H9 (cell line): ENCODE measurements at regions not wholly inside any gene's neighbourhood (a gene's known extent, or its start where the extent isn't known, plus 50 kb on each side); places are given as distances from the start of the nearest gene placed in this dataset.

Experiments used
- DNase-seq: peaks from one replicate; pipeline ENCODE4 v3.0.0-alpha.2; 2017
- H2AFZ ChIP-seq: one replicate; pipeline ENCODE4 v1.6.1; 2013; ENCODE audit warnings: mild to moderate bottlenecking, low read length, control low read depth, moderate library complexity
- H2AK5ac ChIP-seq: 2 replicates; pipeline ENCODE4 v1.6.1; 2013; ENCODE audit warnings: low read length, control low read depth, mixed read lengths; ENCODE audit not compliant: insufficient read length
- H2BK120ac ChIP-seq: one replicate; pipeline ENCODE4 v1.6.1; 2013; ENCODE audit warnings: low read depth, mild to moderate bottlenecking, low read length, control low read depth, inconsistent platforms; ENCODE audit not compliant: poor library complexity, severe bottlenecking
- H2BK12ac ChIP-seq: 2 replicates; pipeline ENCODE4 v1.6.1; 2013; ENCODE audit warnings: low read length, control low read depth, mixed read lengths, low read depth; ENCODE audit not compliant: insufficient read length
- H2BK15ac ChIP-seq: 2 replicates; pipeline ENCODE4 v1.6.1; 2013; ENCODE audit warnings: low read depth, low read length, control low read depth
- H2BK20ac ChIP-seq: one replicate; pipeline ENCODE4 v1.6.1; 2013; ENCODE audit warnings: low read depth, mild to moderate bottlenecking, low read length, control low read depth, inconsistent platforms; ENCODE audit not compliant: poor library complexity, severe bottlenecking
- H2BK5ac ChIP-seq: 2 replicates; pipeline ENCODE4 v1.6.1; 2013; ENCODE audit warnings: low read length, control low read depth, mixed read lengths; ENCODE audit not compliant: insufficient read length
- H3K14ac ChIP-seq: 2 replicates; pipeline ENCODE4 v1.6.1; 2013; ENCODE audit warnings: low read length, control low read depth; ENCODE audit not compliant: insufficient read depth
- H3K18ac ChIP-seq: 2 replicates; pipeline ENCODE4 v1.6.1; 2013; ENCODE audit warnings: low read depth, mild to moderate bottlenecking, mixed read lengths, low read length, control low read depth; ENCODE audit not compliant: insufficient read length
- H3K23ac ChIP-seq: 2 replicates; pipeline ENCODE4 v1.6.1; 2013; ENCODE audit warnings: low read length, control low read depth, mixed read lengths, low read depth; ENCODE audit not compliant: insufficient read length
- H3K23me2 ChIP-seq: 2 replicates; pipeline ENCODE4 v1.6.1; 2013; ENCODE audit warnings: low read depth, mild to moderate bottlenecking, mixed read lengths, low read length, control low read depth; ENCODE audit not compliant: insufficient read length, poor library complexity, severe bottlenecking
- H3K27ac ChIP-seq: 2 replicates; pipeline ENCODE4 v1.5.1; 2013; ENCODE audit warnings: low read length, control low read depth, mixed read lengths, low read depth; ENCODE audit not compliant: insufficient read length
- H3K27me3 ChIP-seq: 2 replicates; pipeline ENCODE4 v1.6.1; 2013; ENCODE audit warnings: low read length, control low read depth, inconsistent platforms; ENCODE audit not compliant: insufficient read depth
- H3K4ac ChIP-seq: 2 replicates; pipeline ENCODE4 v1.6.1; 2013; ENCODE audit warnings: low read depth, mild to moderate bottlenecking, control low read depth, inconsistent platforms, low read length, moderate library complexity
- H3K4me1 ChIP-seq: 2 replicates; pipeline ENCODE4 v1.6.1; 2013; ENCODE audit warnings: low read length, control low read depth, inconsistent platforms; ENCODE audit not compliant: insufficient read depth
- H3K4me2 ChIP-seq: 2 replicates; pipeline ENCODE4 v1.6.1; 2013; ENCODE audit warnings: low read length, control low read depth, mixed read lengths; ENCODE audit not compliant: insufficient read length, insufficient read depth
- H3K56ac ChIP-seq: 2 replicates; pipeline ENCODE4 v1.6.1; 2013; ENCODE audit warnings: low read depth, mild to moderate bottlenecking, mixed read lengths, low read length, control low read depth; ENCODE audit not compliant: insufficient read length
- H3K79me1 ChIP-seq: 2 replicates; pipeline ENCODE4 v1.6.1; 2013; ENCODE audit warnings: low read depth, mild to moderate bottlenecking, moderate library complexity, low read length, control low read depth, inconsistent platforms; ENCODE audit not compliant: insufficient read depth, poor library complexity, severe bottlenecking
- H3K79me2 ChIP-seq: 2 replicates; pipeline ENCODE4 v1.6.1; 2013; ENCODE audit warnings: low read length, control low read depth, inconsistent platforms; ENCODE audit not compliant: insufficient read depth
- H3K9ac ChIP-seq: 2 replicates; pipeline ENCODE4 v1.6.1; 2013; ENCODE audit warnings: low read length, control low read depth, mixed read lengths; ENCODE audit not compliant: insufficient read length; ENCODE audit errors: extremely low read depth
- H3K9me3 ChIP-seq: one replicate; pipeline ENCODE4 v1.6.1; 2013; ENCODE audit warnings: low read depth, low read length, inconsistent platforms; ENCODE audit not compliant: control insufficient read depth
- H3T11ph ChIP-seq: one replicate; pipeline ENCODE4 v1.6.1; 2013; ENCODE audit warnings: mild to moderate bottlenecking, low read length, control low read depth, inconsistent platforms
- H4K20me1 ChIP-seq: one replicate; pipeline ENCODE4 v1.6.1; 2013; ENCODE audit not compliant: control insufficient read depth, insufficient read length, insufficient read depth
- H4K5ac ChIP-seq: 2 replicates; pipeline ENCODE4 v1.6.1; 2013; ENCODE audit warnings: low read depth, mild to moderate bottlenecking, mixed read lengths, low read length, control low read depth; ENCODE audit not compliant: insufficient read length
- H4K8ac ChIP-seq: replicated peaks from 2 replicates; pipeline ENCODE4 v1.6.1; 2013; ENCODE audit warnings: low read length, control low read depth, mixed read lengths, low read depth; ENCODE audit not compliant: insufficient read length
- H4K91ac ChIP-seq: 2 replicates; pipeline ENCODE4 v1.6.1; 2013; ENCODE audit warnings: low read depth, mild to moderate bottlenecking, moderate library complexity, mixed read lengths, low read length, control low read depth; ENCODE audit not compliant: insufficient read length
- H3K27ac Mint-ChIP-seq, 3 experiments: 2 replicates in 2 of 3; 3 replicates in 1 of 3; pipeline ENCODE4 v1.8.0; 2020 to 2021; ENCODE audit warnings: mixed read lengths in 3 of 3, mild to moderate bottlenecking in 1 of 3, moderate library complexity in 1 of 3
- H3K27me3 Mint-ChIP-seq: 2 replicates; pipeline ENCODE4 v1.8.0; 2021; ENCODE audit warnings: low read depth, mild to moderate bottlenecking, moderate library complexity, mixed read lengths
- H3K36me3 Mint-ChIP-seq, 3 experiments: 2 replicates in 2 of 3; 3 replicates in 1 of 3; pipeline ENCODE4 v1.8.0; 2020 to 2021; ENCODE audit warnings: low read depth in 3 of 3, mixed read lengths in 3 of 3; ENCODE audit not compliant: insufficient read depth in 1 of 3
- H3K4me1 Mint-ChIP-seq, 2 experiments: 2 replicates each; pipeline ENCODE4 v1.8.0; 2020; ENCODE audit warnings: mixed read lengths in 2 of 2
- H3K4me3 Mint-ChIP-seq, 2 experiments: 2 replicates in 1 of 2; 3 replicates in 1 of 2; pipeline ENCODE4 v1.8.0; 2020 to 2021; ENCODE audit warnings: mild to moderate bottlenecking in 2 of 2, mixed read lengths in 2 of 2, moderate library complexity in 1 of 2
- H3K9me3 Mint-ChIP-seq, 2 experiments: 2 replicates in 1 of 2; 3 replicates in 1 of 2; pipeline ENCODE4 v1.8.0; 2020; ENCODE audit warnings: mild to moderate bottlenecking in 2 of 2, mixed read lengths in 2 of 2, moderate library complexity in 1 of 2
- WGBS: extraction: QIAGEN DNeasy Blood & Tissue Kit; methylation state at CpG from one replicate; pipeline ENCODE4 v1.1.7; 2013; ENCODE audit warnings: missing lambda C conversion rate, low lambda C conversion rate, mixed read lengths; ENCODE audit not compliant: insufficient read length; ENCODE audit errors: extremely low coverage; 5-methylcytosine and 5-hydroxymethylcytosine counted together
- TF ChIP-seq, protein P1 (sequence below): fragments of 200-600 bp; sonication (generic); conservative IDR thresholded peaks from 3 replicates; pipeline ENCODE4 v1.8.0; 2021; ENCODE audit warnings: antibody characterized with exemption, mild to moderate bottlenecking

DNA sequence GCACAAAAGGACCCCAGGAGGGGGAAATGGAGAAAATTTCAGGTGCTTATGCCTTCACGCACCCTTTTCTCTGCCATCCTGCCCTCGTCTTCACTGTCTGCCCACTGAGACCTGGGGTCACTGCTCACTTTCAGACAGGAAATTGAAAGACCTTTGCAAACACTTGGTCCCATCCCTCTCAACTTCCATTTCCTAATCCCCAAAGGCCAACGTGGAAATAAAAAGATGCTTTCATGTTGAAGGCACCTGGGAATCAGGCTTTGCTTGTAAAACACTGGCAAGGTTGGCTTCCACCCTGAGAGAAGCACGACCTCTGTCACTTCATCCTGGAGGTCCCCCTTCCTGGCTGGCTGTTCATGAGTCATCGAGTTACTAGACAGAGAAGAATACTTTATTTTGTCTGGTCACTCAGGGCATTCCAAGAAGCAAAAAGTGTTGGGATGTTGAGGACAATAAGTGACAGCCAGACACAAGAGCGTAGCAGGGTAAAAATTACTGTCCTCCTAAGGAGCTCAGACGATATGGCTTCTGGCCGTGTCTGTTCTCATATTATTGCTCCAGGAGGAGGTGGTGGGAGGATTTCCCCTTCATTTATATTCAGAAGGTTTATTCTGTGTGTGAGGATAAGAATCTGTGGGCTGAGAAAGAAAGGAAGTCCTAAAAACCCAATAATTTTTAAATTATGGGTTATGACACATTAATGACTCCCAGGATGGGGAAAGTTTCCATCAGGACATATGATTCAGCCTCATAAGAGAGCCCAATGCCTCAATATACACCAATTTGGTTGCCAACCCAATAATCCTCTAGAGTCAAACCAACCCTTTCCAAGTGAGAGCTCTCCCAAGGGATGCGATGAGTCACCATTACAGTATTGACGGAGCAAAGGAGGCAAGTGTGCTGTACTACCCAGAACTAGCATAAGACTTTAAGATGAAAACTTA is 409.0 kb downstream of the COG6 start:
- no peaks in the 10 kb centered on the region for H3K4me1 ChIP-seq
- peaks cover 5 to 6% of the 10 kb centered on the region in 2 experiments for H3K4me1 Mint-ChIP-seq
- TF ChIP-seq, protein P1, sequence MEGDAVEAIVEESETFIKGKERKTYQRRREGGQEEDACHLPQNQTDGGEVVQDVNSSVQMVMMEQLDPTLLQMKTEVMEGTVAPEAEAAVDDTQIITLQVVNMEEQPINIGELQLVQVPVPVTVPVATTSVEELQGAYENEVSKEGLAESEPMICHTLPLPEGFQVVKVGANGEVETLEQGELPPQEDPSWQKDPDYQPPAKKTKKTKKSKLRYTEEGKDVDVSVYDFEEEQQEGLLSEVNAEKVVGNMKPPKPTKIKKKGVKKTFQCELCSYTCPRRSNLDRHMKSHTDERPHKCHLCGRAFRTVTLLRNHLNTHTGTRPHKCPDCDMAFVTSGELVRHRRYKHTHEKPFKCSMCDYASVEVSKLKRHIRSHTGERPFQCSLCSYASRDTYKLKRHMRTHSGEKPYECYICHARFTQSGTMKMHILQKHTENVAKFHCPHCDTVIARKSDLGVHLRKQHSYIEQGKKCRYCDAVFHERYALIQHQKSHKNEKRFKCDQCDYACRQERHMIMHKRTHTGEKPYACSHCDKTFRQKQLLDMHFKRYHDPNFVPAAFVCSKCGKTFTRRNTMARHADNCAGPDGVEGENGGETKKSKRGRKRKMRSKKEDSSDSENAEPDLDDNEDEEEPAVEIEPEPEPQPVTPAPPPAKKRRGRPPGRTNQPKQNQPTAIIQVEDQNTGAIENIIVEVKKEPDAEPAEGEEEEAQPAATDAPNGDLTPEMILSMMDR: no peak
- H3K9me3 ChIP-seq: no peaks in the 10 kb centered on the region
- no peak overlapping the region for H4K5ac ChIP-seq
- H3K9ac ChIP-seq: no peak overlapping the region
- no peak overlapping the region for H3K4ac ChIP-seq
- H2AFZ ChIP-seq: no peak overlapping the region
- H2BK120ac ChIP-seq: no peak overlapping the region
- H3K36me3 Mint-ChIP-seq: no peaks in the 10 kb centered on the region
- WGBS: no CpG with 5 or more reads among the region's 10 CpGs
- no peak overlapping the region for H3T11ph ChIP-seq
- no peak overlapping the region for H2BK20ac ChIP-seq
- no peak overlapping the region; a peak in 2 of 7 replicates for H3K27ac Mint-ChIP-seq
- no peak overlapping the region for H2AK5ac ChIP-seq
- H3K4me3 Mint-ChIP-seq: no peak overlapping the region
- no peak for DNase-seq
- no peak overlapping the region for H3K56ac ChIP-seq
- H3K27me3 ChIP-seq: no peaks in the 10 kb centered on the region
- no peak overlapping the region for H2BK15ac ChIP-seq
- no peaks in the 10 kb centered on the region for H3K27me3 Mint-ChIP-seq
- no peak overlapping the region for H4K91ac ChIP-seq
- H4K20me1 ChIP-seq: no peaks in the 10 kb centered on the region
- H3K23me2 ChIP-seq: no peaks in the 10 kb centered on the region
- no peak overlapping the region for H2BK12ac ChIP-seq
- no peak overlapping the region for H3K4me2 ChIP-seq
- no peaks in the 10 kb centered on the region for H3K9me3 Mint-ChIP-seq
- no peaks in the 10 kb centered on the region for H3K79me1 ChIP-seq
- H3K14ac ChIP-seq: no peak overlapping the region
- H3K79me2 ChIP-seq: no peaks in the 10 kb centered on the region
- no peak overlapping the region for H3K23ac ChIP-seq
- no peak overlapping the region for H3K27ac ChIP-seq
- H4K8ac ChIP-seq: no peak overlapping the region
- no peak overlapping the region for H3K18ac ChIP-seq
- H2BK5ac ChIP-seq: no peak overlapping the region
